ENCODE measurements at regions not wholly inside any gene's neighbourhood (a gene's known extent, or its start where the extent isn't known, plus 50 kb on each side); places are given as distances from the start of the nearest gene placed in this dataset.

DNA sequence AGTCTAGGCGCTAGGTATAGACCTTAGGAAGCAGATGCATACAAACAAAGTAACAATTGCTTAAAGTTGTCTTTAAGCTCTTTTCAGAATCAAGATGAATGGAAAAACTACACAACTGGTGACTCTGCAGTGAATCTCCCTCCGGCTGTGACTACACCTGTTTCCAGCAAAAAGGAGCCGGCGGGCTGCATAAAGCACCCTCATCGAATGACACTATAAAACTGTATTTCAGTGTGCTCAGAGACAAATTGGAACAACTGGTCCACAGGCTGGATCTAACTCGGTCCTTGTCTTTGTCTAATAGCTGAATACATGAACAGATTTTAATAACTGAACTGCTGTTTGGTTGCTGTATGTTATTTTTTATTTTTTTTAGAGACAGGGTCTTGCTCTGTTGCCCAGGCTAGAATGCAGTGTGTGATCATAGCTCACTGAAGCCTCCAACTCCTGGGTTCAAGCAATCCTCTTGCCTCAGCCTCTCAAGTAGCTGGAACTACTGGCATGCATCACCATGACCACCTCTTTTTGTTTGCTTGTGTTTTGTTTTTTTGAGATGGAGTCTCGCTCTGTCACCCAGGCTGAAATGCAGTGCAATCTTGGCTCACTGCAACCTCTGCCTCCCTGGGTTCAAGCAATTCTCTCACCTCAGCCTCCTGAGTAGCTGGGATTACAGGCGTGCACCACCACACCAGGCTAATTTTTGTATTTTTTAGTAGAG, 64.2 kb upstream of the SVIL start:
- TF ChIP-seq POLR2A (IDR thresholded peaks at IDR 0.05) = no peak
- TF ChIP-seq, protein P1, sequence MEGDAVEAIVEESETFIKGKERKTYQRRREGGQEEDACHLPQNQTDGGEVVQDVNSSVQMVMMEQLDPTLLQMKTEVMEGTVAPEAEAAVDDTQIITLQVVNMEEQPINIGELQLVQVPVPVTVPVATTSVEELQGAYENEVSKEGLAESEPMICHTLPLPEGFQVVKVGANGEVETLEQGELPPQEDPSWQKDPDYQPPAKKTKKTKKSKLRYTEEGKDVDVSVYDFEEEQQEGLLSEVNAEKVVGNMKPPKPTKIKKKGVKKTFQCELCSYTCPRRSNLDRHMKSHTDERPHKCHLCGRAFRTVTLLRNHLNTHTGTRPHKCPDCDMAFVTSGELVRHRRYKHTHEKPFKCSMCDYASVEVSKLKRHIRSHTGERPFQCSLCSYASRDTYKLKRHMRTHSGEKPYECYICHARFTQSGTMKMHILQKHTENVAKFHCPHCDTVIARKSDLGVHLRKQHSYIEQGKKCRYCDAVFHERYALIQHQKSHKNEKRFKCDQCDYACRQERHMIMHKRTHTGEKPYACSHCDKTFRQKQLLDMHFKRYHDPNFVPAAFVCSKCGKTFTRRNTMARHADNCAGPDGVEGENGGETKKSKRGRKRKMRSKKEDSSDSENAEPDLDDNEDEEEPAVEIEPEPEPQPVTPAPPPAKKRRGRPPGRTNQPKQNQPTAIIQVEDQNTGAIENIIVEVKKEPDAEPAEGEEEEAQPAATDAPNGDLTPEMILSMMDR (IDR thresholded peaks at IDR 0.05) = no peak

Data from lower leg skin (tissue), 3 donors.